ENCODE measurements at regions not wholly inside any gene's neighbourhood (a gene's known extent, or its start where the extent isn't known, plus 50 kb on each side); places are given as distances from the start of the nearest gene placed in this dataset.

- H3K9me3 ChIP-seq (ENCODE audit: control insufficient read depth in 2 of 2, low read length in 2 of 2): peaks cover 0 to 4% of the 10 kb centered on the region in 2 donors
- no peaks in the 10 kb centered on the region for H3K36me3 ChIP-seq (ENCODE audit: control insufficient read depth in 2 of 2, insufficient read depth in 2 of 2, low read length in 2 of 2)
- H3K27ac ChIP-seq (ENCODE audit: low read length): no peak overlapping the region
- H3K9ac ChIP-seq (ENCODE audit: low read length in 2 of 2): no peak overlapping the region
- H3K4me1 ChIP-seq (ENCODE audit: control insufficient read depth, insufficient read depth, low read length): peaks cover 4% of the 10 kb centered on the region
- no peak overlapping the region for H3K4me3 ChIP-seq (ENCODE audit: low read length in 2 of 2)
- H3K27me3 ChIP-seq (ENCODE audit: control insufficient read depth in 1 of 2, insufficient read depth in 2 of 2, low read length in 2 of 2): no peaks in the 10 kb centered on the region
Observed at GRCh38 chr18:34590503-34590902, 119.6 kb upstream of the DTNA start.

- no peak overlapping the region for H3K4me3 ChIP-seq (ENCODE audit: low read length in 2 of 2)
- H3K4me1 ChIP-seq (ENCODE audit: control insufficient read depth, insufficient read depth, low read length): peaks cover 4% of the 10 kb centered on the region
- no peaks in the 10 kb centered on the region for H3K27me3 ChIP-seq (ENCODE audit: control insufficient read depth in 1 of 2, insufficient read depth in 2 of 2, low read length in 2 of 2)
- H3K9ac ChIP-seq (ENCODE audit: low read length in 2 of 2): peak overlapping the region in 1 of 2 donors; percentile 59
- H3K36me3 ChIP-seq (ENCODE audit: control insufficient read depth in 2 of 2, insufficient read depth in 2 of 2, low read length in 2 of 2): no peaks in the 10 kb centered on the region
- H3K27ac ChIP-seq (ENCODE audit: low read length): no peak overlapping the region
- no peaks in the 10 kb centered on the region for H3K9me3 ChIP-seq (ENCODE audit: control insufficient read depth in 2 of 2, low read length in 2 of 2)
Observed at GRCh38 chr18:34591920-34592444, 118.1 kb upstream of the DTNA start.

- Histone ChIP-seq H3K27me3 (ENCODE audit: control insufficient read depth in 1 of 2, insufficient read depth in 2 of 2, low read length in 2 of 2) (no peaks in the 10 kb centered on the region), H3K27ac (ENCODE audit: low read length) (peak overlapping the region; percentile 37), H3K4me3 (ENCODE audit: low read length in 2 of 2) (peak overlapping the region; percentile 64 to 81), H3K4me1 (ENCODE audit: control insufficient read depth, insufficient read depth, low read length) (peaks cover 4% of the 10 kb centered on the region), H3K9me3 (ENCODE audit: control insufficient read depth in 2 of 2, low read length in 2 of 2) (no peaks in the 10 kb centered on the region), H3K9ac (ENCODE audit: low read length in 2 of 2) (peak overlapping the region; percentile 59 to 64), H3K36me3 (ENCODE audit: control insufficient read depth in 2 of 2, insufficient read depth in 2 of 2, low read length in 2 of 2) (no peaks in the 10 kb centered on the region)
Observed at GRCh38 chr18:34592481-34592880, 117.6 kb upstream of the DTNA start.

- Histone ChIP-seq H3K4me3 (ENCODE audit: low read length in 2 of 2) (peak overlapping the region; percentile 64 to 81), H3K27me3 (ENCODE audit: control insufficient read depth in 1 of 2, insufficient read depth in 2 of 2, low read length in 2 of 2) (no peaks in the 10 kb centered on the region), H3K9me3 (ENCODE audit: control insufficient read depth in 2 of 2, low read length in 2 of 2) (no peaks in the 10 kb centered on the region), H3K4me1 (ENCODE audit: control insufficient read depth, insufficient read depth, low read length) (peaks cover 4% of the 10 kb centered on the region), H3K9ac (ENCODE audit: low read length in 2 of 2) (peak overlapping the region; percentile 59 to 64), H3K27ac (ENCODE audit: low read length) (peak overlapping the region; percentile 37), H3K36me3 (ENCODE audit: control insufficient read depth in 2 of 2, insufficient read depth in 2 of 2, low read length in 2 of 2) (no peaks in the 10 kb centered on the region)
Observed at GRCh38 chr18:34592961-34593382, 117.1 kb upstream of the DTNA start.

GRCh38 chr18:34594266-34594665 is 115.8 kb upstream of the DTNA start:
- Histone ChIP-seq H3K9ac (ENCODE audit: low read length in 2 of 2) (peak overlapping the region; percentile 37 to 59), H3K4me1 (ENCODE audit: control insufficient read depth, insufficient read depth, low read length) (peaks cover 4% of the 10 kb centered on the region), H3K9me3 (ENCODE audit: control insufficient read depth in 2 of 2, low read length in 2 of 2) (no peaks in the 10 kb centered on the region), H3K36me3 (ENCODE audit: control insufficient read depth in 2 of 2, insufficient read depth in 2 of 2, low read length in 2 of 2) (no peaks in the 10 kb centered on the region), H3K27ac (ENCODE audit: low read length) (peak overlapping the region; percentile 37), H3K4me3 (ENCODE audit: low read length in 2 of 2) (peak overlapping the region; percentile 64 to 81), H3K27me3 (ENCODE audit: control insufficient read depth in 1 of 2, insufficient read depth in 2 of 2, low read length in 2 of 2) (no peaks in the 10 kb centered on the region)

GRCh38 chr18:34595690-34596089 is 114.4 kb upstream of the DTNA start:
- Histone ChIP-seq H3K4me3 (ENCODE audit: low read length in 2 of 2) (peak overlapping the region in 1 of 2 donors; percentile 13), H3K27me3 (ENCODE audit: control insufficient read depth in 1 of 2, insufficient read depth in 2 of 2, low read length in 2 of 2) (no peaks in the 10 kb centered on the region), H3K9me3 (ENCODE audit: control insufficient read depth in 2 of 2, low read length in 2 of 2) (no peaks in the 10 kb centered on the region), H3K9ac (ENCODE audit: low read length in 2 of 2) (peak overlapping the region in 1 of 2 donors; percentile 19), H3K36me3 (ENCODE audit: control insufficient read depth in 2 of 2, insufficient read depth in 2 of 2, low read length in 2 of 2) (no peaks in the 10 kb centered on the region), H3K27ac (ENCODE audit: low read length) (peak overlapping the region; percentile 19), H3K4me1 (ENCODE audit: control insufficient read depth, insufficient read depth, low read length) (peaks cover 4% of the 10 kb centered on the region)

- Histone ChIP-seq H3K27ac (ENCODE audit: low read length) (no peak overlapping the region), H3K27me3 (ENCODE audit: control insufficient read depth in 1 of 2, insufficient read depth in 2 of 2, low read length in 2 of 2) (no peaks in the 10 kb centered on the region), H3K4me1 (ENCODE audit: control insufficient read depth, insufficient read depth, low read length) (peaks cover 4% of the 10 kb centered on the region), H3K4me3 (ENCODE audit: low read length in 2 of 2) (no peak overlapping the region), H3K9me3 (ENCODE audit: control insufficient read depth in 2 of 2, low read length in 2 of 2) (no peaks in the 10 kb centered on the region), H3K36me3 (ENCODE audit: control insufficient read depth in 2 of 2, insufficient read depth in 2 of 2, low read length in 2 of 2) (no peaks in the 10 kb centered on the region), H3K9ac (ENCODE audit: low read length in 2 of 2) (no peak overlapping the region)
Observed at GRCh38 chr18:34598120-34598635, 111.9 kb upstream of the DTNA start.

GRCh38 chr18:34600158-34600557 is 109.9 kb upstream of the DTNA start:
- H3K36me3 ChIP-seq (ENCODE audit: control insufficient read depth in 2 of 2, insufficient read depth in 2 of 2, low read length in 2 of 2): no peaks in the 10 kb centered on the region
- H3K27me3 ChIP-seq (ENCODE audit: control insufficient read depth in 1 of 2, insufficient read depth in 2 of 2, low read length in 2 of 2): no peaks in the 10 kb centered on the region
- no peak overlapping the region for H3K27ac ChIP-seq (ENCODE audit: low read length)
- peaks cover 1% of the 10 kb centered on the region for H3K4me1 ChIP-seq (ENCODE audit: control insufficient read depth, insufficient read depth, low read length)
- H3K4me3 ChIP-seq (ENCODE audit: low read length in 2 of 2): no peak overlapping the region
- no peak overlapping the region for H3K9ac ChIP-seq (ENCODE audit: low read length in 2 of 2)
- no peaks in the 10 kb centered on the region for H3K9me3 ChIP-seq (ENCODE audit: control insufficient read depth in 2 of 2, low read length in 2 of 2)

GRCh38 chr18:34600874-34601656 is 109.0 kb upstream of the DTNA start:
- no peaks in the 10 kb centered on the region for H3K36me3 ChIP-seq (ENCODE audit: control insufficient read depth in 2 of 2, insufficient read depth in 2 of 2, low read length in 2 of 2)
- no peaks in the 10 kb centered on the region for H3K9me3 ChIP-seq (ENCODE audit: control insufficient read depth in 2 of 2, low read length in 2 of 2)
- no peaks in the 10 kb centered on the region for H3K27me3 ChIP-seq (ENCODE audit: control insufficient read depth in 1 of 2, insufficient read depth in 2 of 2, low read length in 2 of 2)
- H3K4me1 ChIP-seq (ENCODE audit: control insufficient read depth, insufficient read depth, low read length): peaks cover 6% of the 10 kb centered on the region
- no peak overlapping the region for H3K27ac ChIP-seq (ENCODE audit: low read length)
- no peak overlapping the region for H3K4me3 ChIP-seq (ENCODE audit: low read length in 2 of 2)
- H3K9ac ChIP-seq (ENCODE audit: low read length in 2 of 2): no peak overlapping the region

GRCh38 chr18:34604591-34604990 is 105.5 kb upstream of the DTNA start:
- H3K4me3 ChIP-seq (ENCODE audit: low read length in 2 of 2): no peak overlapping the region
- no peaks in the 10 kb centered on the region for H3K36me3 ChIP-seq (ENCODE audit: control insufficient read depth in 2 of 2, insufficient read depth in 2 of 2, low read length in 2 of 2)
- H3K9ac ChIP-seq (ENCODE audit: low read length in 2 of 2): no peak overlapping the region
- H3K27me3 ChIP-seq (ENCODE audit: control insufficient read depth in 1 of 2, insufficient read depth in 2 of 2, low read length in 2 of 2): no peaks in the 10 kb centered on the region
- H3K9me3 ChIP-seq (ENCODE audit: control insufficient read depth in 2 of 2, low read length in 2 of 2): no peaks in the 10 kb centered on the region
- peaks cover 6% of the 10 kb centered on the region for H3K4me1 ChIP-seq (ENCODE audit: control insufficient read depth, insufficient read depth, low read length)
- no peak overlapping the region for H3K27ac ChIP-seq (ENCODE audit: low read length)

- H3K4me1 ChIP-seq (ENCODE audit: control insufficient read depth, insufficient read depth, low read length): peaks cover 6% of the 10 kb centered on the region
- no peaks in the 10 kb centered on the region for H3K27me3 ChIP-seq (ENCODE audit: control insufficient read depth in 1 of 2, insufficient read depth in 2 of 2, low read length in 2 of 2)
- no peak overlapping the region for H3K9ac ChIP-seq (ENCODE audit: low read length in 2 of 2)
- no peak overlapping the region for H3K27ac ChIP-seq (ENCODE audit: low read length)
- H3K9me3 ChIP-seq (ENCODE audit: control insufficient read depth in 2 of 2, low read length in 2 of 2): no peaks in the 10 kb centered on the region
- no peak overlapping the region for H3K4me3 ChIP-seq (ENCODE audit: low read length in 2 of 2)
- H3K36me3 ChIP-seq (ENCODE audit: control insufficient read depth in 2 of 2, insufficient read depth in 2 of 2, low read length in 2 of 2): no peaks in the 10 kb centered on the region
Observed at GRCh38 chr18:34606851-34607250, 103.2 kb upstream of the DTNA start.
